GM21526 (cell line): ENCODE measurements at regions not wholly inside any gene's neighbourhood (a gene's known extent, or its start where the extent isn't known, plus 50 kb on each side); places are given as distances from the start of the nearest gene placed in this dataset.

Experiments used
- ATAC-seq: cut with Tn5 transposase; IDR thresholded peaks from one replicate; pipeline ENCODE4 v1.9.1; 2021; ENCODE audit warnings: moderate library complexity; ENCODE audit not compliant: unreplicated experiment, low FRiP score

- no peak for ATAC-seq
Measured at GRCh38 chr7:131186816-131187215, 140.9 kb upstream of the MKLN1 start.

GRCh38 chr7:131188367-131189339 lies 139.0 kb upstream of the MKLN1 start:
- no peak for ATAC-seq

GRCh38 chr7:131189488-131189887 lies 138.2 kb upstream of the MKLN1 start:
- no peak for ATAC-seq

GRCh38 chr7:131190146-131190545 lies 137.5 kb upstream of the MKLN1 start:
- ATAC-seq, result no peak

GRCh38 chr7:131190581-131190980 lies 137.1 kb upstream of the MKLN1 start:
- ATAC-seq, result no peak

GRCh38 chr7:131194070-131194865 lies 133.4 kb upstream of the MKLN1 start:
- no peak for ATAC-seq

- ATAC-seq, result no peak
Measured at GRCh38 chr7:131196803-131197202, 130.9 kb upstream of the MKLN1 start.

GRCh38 chr7:131197920-131198615 lies 129.6 kb upstream of the MKLN1 start:
- ATAC-seq, result no peak

GRCh38 chr7:131202451-131202850 lies 125.2 kb upstream of the MKLN1 start:
- no peak for ATAC-seq

GRCh38 chr7:131203291-131203976 lies 124.2 kb upstream of the MKLN1 start:
- no peak for ATAC-seq

GRCh38 chr7:131208777-131209176 lies 118.9 kb upstream of the MKLN1 start:
- no peak for ATAC-seq

GRCh38 chr7:131210618-131211017 lies 117.1 kb upstream of the MKLN1 start:
- no peak for ATAC-seq

GRCh38 chr7:131211500-131211899 lies 116.2 kb upstream of the MKLN1 start:
- no peak for ATAC-seq

GRCh38 chr7:131212114-131212513 lies 115.6 kb upstream of the MKLN1 start:
- no peak for ATAC-seq

- no peak for ATAC-seq
Measured at GRCh38 chr7:131218727-131219128, 108.9 kb upstream of the MKLN1 start.

GRCh38 chr7:131219312-131220041 lies 108.2 kb upstream of the MKLN1 start:
- no peak for ATAC-seq

GRCh38 chr7:131221061-131221460 lies 106.6 kb upstream of the MKLN1 start:
- no peak for ATAC-seq

GRCh38 chr7:131222171-131222570 lies 105.5 kb upstream of the MKLN1 start:
- ATAC-seq, result no peak

GRCh38 chr7:131223151-131223550 lies 104.5 kb upstream of the MKLN1 start:
- ATAC-seq, result no peak

GRCh38 chr7:131224996-131225395 lies 102.7 kb upstream of the MKLN1 start:
- ATAC-seq, result no peak
